Tibial nerve (tissue), 4 donors: ENCODE measurements at regions not wholly inside any gene's neighbourhood (a gene's known extent, or its start where the extent isn't known, plus 50 kb on each side); places are given as distances from the start of the nearest gene placed in this dataset.

Source experiments
- DNase-seq, 2 donors: peaks; one replicate each; pipeline ENCODE4 v3.0.0-alpha.2; 2019; ENCODE audit warnings: low spot score in 2 of 2
- H3K27ac ChIP-seq, 4 donors: fragments of 200-600 bp; sonication (generic) in 3 of 4; one replicate each; pipeline ENCODE4 v1.5.1; 2017 to 2019; ENCODE audit warnings: mild to moderate bottlenecking in 1 of 4
- H3K27me3 ChIP-seq, 2 donors: fragments of 200-600 bp; sonication (generic) in 1 of 2; one replicate each; pipeline versions ENCODE4 v1.5.1 to v1.6.0; 2017 to 2019
- H3K36me3 ChIP-seq, 3 donors: fragments of 200-600 bp; sonication (generic); one replicate each; pipeline ENCODE4 v1.5.1; 2018 to 2019
- H3K4me1 ChIP-seq, 4 donors: fragments of 200-600 bp; sonication (generic) in 3 of 4; one replicate each; pipeline ENCODE4 v1.5.1; 2017 to 2019
- H3K4me3 ChIP-seq, 4 donors: fragments of 200-600 bp; sonication (generic) in 3 of 4; one replicate each; pipeline ENCODE4 v1.5.1; 2017 to 2019; ENCODE audit warnings: mild to moderate bottlenecking in 1 of 4, moderate library complexity in 1 of 4
- H3K9me3 ChIP-seq, 4 donors: fragments of 200-600 bp; sonication (generic) in 3 of 4; one replicate each; pipeline ENCODE4 v1.5.1; 2017 to 2019
- EP300 ChIP-seq, 2 donors: sonication (generic); formaldehyde crosslinking; IDR thresholded peaks; one replicate each; pipeline ENCODE4 v1.6.1; 2017; ENCODE audit warnings: antibody characterized with exemption in 2 of 2, mild to moderate bottlenecking in 1 of 2
- POLR2A ChIP-seq, 2 donors: fragments of 450-650 bp; IDR thresholded peaks; one replicate each; pipeline ENCODE4 v1.6.1; 2017; ENCODE audit warnings: antibody characterized with exemption in 2 of 2, mild to moderate bottlenecking in 2 of 2, moderate library complexity in 2 of 2
- WGBS, 2 donors: methylation state at CpG; one replicate each; pipeline ENCODE4 v1.1.5; 2018; 5-methylcytosine and 5-hydroxymethylcytosine counted together
- TF ChIP-seq, protein P1 (sequence below), 5 experiments: fragments of 200-600 bp in 3 of 5; fragments of 450-650 bp in 2 of 5; sonication (generic) in 3 of 5; IDR thresholded peaks; one replicate each; pipeline ENCODE4 v1.5.1; 2016 to 2019; ENCODE audit warnings: antibody characterized with exemption in 5 of 5, mild to moderate bottlenecking in 3 of 5, moderate library complexity in 2 of 5

DNA sequence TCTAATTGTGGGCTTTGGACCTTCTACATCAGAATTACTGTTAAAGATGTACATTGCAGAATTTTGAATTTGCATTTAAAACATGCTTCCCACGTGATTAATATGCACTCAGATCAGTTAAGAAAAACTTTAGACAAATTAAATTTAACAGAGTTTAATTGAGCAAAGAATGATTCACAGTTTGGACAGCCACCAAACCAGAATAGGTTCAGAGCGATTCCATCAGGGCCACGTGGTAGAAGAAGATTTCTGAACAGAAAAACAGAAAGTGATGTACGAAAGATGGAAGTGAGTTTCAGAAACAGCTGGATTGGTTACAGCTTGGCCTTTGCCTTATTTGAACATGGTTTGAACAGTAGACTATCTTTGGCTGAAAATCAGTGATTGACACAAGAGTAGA is 704.2 kb upstream of the MAP3K7 start:
- H3K4me3 ChIP-seq, result no peak overlapping the region
- TF ChIP-seq, protein P1, sequence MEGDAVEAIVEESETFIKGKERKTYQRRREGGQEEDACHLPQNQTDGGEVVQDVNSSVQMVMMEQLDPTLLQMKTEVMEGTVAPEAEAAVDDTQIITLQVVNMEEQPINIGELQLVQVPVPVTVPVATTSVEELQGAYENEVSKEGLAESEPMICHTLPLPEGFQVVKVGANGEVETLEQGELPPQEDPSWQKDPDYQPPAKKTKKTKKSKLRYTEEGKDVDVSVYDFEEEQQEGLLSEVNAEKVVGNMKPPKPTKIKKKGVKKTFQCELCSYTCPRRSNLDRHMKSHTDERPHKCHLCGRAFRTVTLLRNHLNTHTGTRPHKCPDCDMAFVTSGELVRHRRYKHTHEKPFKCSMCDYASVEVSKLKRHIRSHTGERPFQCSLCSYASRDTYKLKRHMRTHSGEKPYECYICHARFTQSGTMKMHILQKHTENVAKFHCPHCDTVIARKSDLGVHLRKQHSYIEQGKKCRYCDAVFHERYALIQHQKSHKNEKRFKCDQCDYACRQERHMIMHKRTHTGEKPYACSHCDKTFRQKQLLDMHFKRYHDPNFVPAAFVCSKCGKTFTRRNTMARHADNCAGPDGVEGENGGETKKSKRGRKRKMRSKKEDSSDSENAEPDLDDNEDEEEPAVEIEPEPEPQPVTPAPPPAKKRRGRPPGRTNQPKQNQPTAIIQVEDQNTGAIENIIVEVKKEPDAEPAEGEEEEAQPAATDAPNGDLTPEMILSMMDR (IDR thresholded peaks at IDR 0.05), result no peak
- peak overlapping the region in 2 of 4 donors; percentile 26 to 60 for H3K27ac ChIP-seq
- H3K9me3 ChIP-seq, result no peaks in the 10 kb centered on the region
- no peaks in the 10 kb centered on the region for H3K36me3 ChIP-seq
- H3K4me1 ChIP-seq, result peaks cover 0 to 11% (median 0%) of the 10 kb centered on the region in 4 donors
- 43 to 51% methylated on average over 4 of the region's 4 CpGs for WGBS, 2 donors
- no peaks in the 10 kb centered on the region for H3K27me3 ChIP-seq
- DNase-seq, result peak in 1 of 2 donors; percentile 32

GRCh38 chr6:91288741-91289140 is 701.9 kb upstream of the MAP3K7 start:
- no peak for TF ChIP-seq EP300 (IDR thresholded peaks at IDR 0.05)
- TF ChIP-seq, protein P1 (IDR thresholded peaks at IDR 0.05), result no peak
- TF ChIP-seq POLR2A (IDR thresholded peaks at IDR 0.05), result no peak
- H3K27ac ChIP-seq, result no peak overlapping the region
- H3K4me3 ChIP-seq, result no peak overlapping the region
- H3K4me1 ChIP-seq, result peaks cover 0 to 11% (median 0%) of the 10 kb centered on the region in 4 donors
- H3K27me3 ChIP-seq, result no peaks in the 10 kb centered on the region
- no peaks in the 10 kb centered on the region for H3K9me3 ChIP-seq
- H3K36me3 ChIP-seq, result no peaks in the 10 kb centered on the region
- DNase-seq, result no peak
- 77 to 87% methylated on average over 2 of the region's 2 CpGs for WGBS, 2 donors

GRCh38 chr6:91281901-91282300 is 695.0 kb upstream of the MAP3K7 start:
- H3K4me1 ChIP-seq, result no peaks in the 10 kb centered on the region
- no peaks in the 10 kb centered on the region for H3K36me3 ChIP-seq
- H3K9me3 ChIP-seq, result no peaks in the 10 kb centered on the region
- H3K4me3 ChIP-seq, result no peak overlapping the region
- no peak for DNase-seq
- H3K27ac ChIP-seq, result no peak overlapping the region
- TF ChIP-seq POLR2A (IDR thresholded peaks at IDR 0.05) (no peak), EP300 (IDR thresholded peaks at IDR 0.05) (no peak)
- TF ChIP-seq, protein P1 (IDR thresholded peaks at IDR 0.05), result no peak
- H3K27me3 ChIP-seq, result no peaks in the 10 kb centered on the region

DNA sequence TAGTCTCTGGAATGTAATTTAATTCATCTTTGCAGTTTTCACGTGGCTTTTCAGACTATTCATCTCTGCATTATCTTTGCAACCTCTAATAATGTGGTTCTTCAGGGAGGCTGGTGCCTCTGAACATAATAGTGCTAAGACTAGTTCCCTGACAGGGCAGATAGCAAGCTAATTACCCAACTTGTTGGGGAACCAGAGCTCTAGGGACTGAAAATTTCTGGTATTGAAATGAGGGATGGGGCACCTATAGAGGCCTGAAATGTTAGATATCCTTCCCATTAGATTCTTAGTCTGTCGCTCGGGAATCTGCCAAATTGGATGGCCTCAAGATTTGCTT is 693.6 kb upstream of the MAP3K7 start:
- no peaks in the 10 kb centered on the region for H3K9me3 ChIP-seq
- TF ChIP-seq, protein P1 (IDR thresholded peaks at IDR 0.05), result no peak
- no peak for TF ChIP-seq EP300 (IDR thresholded peaks at IDR 0.05)
- no peaks in the 10 kb centered on the region for H3K27me3 ChIP-seq
- H3K27ac ChIP-seq, result no peak overlapping the region
- no peak overlapping the region for H3K4me3 ChIP-seq
- H3K36me3 ChIP-seq, result no peaks in the 10 kb centered on the region
- no peaks in the 10 kb centered on the region for H3K4me1 ChIP-seq
- no peak for DNase-seq
- 66 to 74% methylated on average over 3 of the region's 3 CpGs for WGBS, 2 donors

DNA sequence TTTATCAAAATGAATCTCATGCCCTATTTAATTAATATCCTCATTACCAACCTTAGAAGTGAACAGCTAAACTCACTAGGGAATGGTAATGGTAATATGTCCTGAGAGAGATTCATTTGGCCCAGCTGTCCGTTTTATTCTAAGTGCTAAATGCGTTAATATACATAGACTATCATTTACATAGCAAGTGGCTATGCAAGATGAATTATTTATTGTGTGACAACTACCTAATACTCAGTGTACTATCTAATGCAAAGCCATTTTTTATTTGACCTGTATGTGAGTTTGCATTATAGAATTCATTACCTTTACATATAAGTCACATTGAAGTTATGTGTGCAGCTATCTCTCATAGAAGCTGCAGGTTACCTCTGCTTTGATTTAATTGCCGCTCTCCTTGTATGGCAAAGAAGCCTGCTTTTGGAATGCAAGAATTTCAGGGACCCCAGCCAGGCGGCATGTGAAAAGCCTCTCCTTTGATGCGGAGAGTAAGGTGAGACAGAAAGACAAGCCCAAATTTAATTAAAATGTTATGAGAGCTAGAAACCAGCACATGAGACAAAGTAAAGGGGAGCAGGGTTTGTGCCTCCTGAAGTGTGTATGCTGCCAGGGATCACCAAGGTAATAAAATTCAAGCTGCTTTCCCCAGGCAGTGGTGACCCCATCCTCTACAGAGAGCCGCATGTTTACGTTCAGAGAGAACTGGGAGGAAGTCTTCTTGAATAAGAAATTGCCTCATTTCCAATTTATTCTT is 693.0 kb upstream of the MAP3K7 start:
- no peaks in the 10 kb centered on the region for H3K9me3 ChIP-seq
- H3K4me1 ChIP-seq, result no peaks in the 10 kb centered on the region
- H3K4me3 ChIP-seq, result no peak overlapping the region
- WGBS, 2 donors, result 83 to 85% methylated on average over 7 of the region's 7 CpGs
- no peaks in the 10 kb centered on the region for H3K36me3 ChIP-seq
- no peak for TF ChIP-seq EP300 (IDR thresholded peaks at IDR 0.05)
- TF ChIP-seq, protein P1 (IDR thresholded peaks at IDR 0.05), result no peak
- no peak for TF ChIP-seq POLR2A (IDR thresholded peaks at IDR 0.05)
- no peak for DNase-seq
- no peaks in the 10 kb centered on the region for H3K27me3 ChIP-seq
- H3K27ac ChIP-seq, result no peak overlapping the region
